ENCODE measurements at regions not wholly inside any gene's neighbourhood (a gene's known extent, or its start where the extent isn't known, plus 50 kb on each side); places are given as distances from the start of the nearest gene placed in this dataset.

DNA sequence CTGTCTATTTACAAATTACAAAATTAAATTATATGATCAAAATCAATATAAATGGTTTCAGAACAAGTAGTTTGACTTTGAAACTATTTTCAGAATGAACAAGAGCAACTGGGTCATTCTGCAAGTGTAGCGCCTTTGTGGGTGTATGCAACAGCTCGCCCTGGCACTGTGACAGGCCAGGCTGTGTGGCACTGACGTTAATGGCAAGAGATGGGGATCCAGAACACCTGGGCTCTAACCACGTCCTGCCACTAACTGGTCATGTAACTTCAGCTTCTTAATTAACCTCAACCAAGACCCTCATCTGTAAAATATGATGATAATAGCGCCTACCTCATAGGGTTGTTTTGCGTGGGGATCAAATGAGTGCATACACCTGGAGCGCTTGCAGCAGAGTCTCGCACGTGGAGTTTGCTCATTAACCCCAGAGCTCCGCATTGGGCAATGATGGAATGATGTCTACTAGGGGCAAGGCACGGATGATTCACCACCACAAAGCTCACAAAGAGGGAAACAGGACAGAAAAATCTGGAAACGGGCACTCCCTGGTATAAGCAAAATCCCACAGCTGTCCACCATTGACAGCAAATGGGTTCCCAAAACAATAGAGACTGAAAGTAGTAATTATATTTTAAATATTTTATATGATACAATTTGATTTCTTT, 639.4 kb downstream of the SEMA5A start:
- Histone ChIP-seq H3K9me2 (ENCODE audit: insufficient read depth, low read length) (no peaks in the 10 kb centered on the region), H3K79me2 (ENCODE audit: insufficient read depth, low read depth, low read length) (no peaks in the 10 kb centered on the region), H2AFZ (ENCODE audit: low read length) (no peak overlapping the region), H3K36me3 (ENCODE audit: insufficient read depth, low read length) (no peaks in the 10 kb centered on the region), H3K4me1 (ENCODE audit: insufficient read depth, low read length, poor library complexity, severe bottlenecking) (no peaks in the 10 kb centered on the region), H3K27ac (ENCODE audit: low read depth, low read length, poor library complexity, severe bottlenecking) (no peak overlapping the region), H4K20me1 (ENCODE audit: insufficient read depth, low read length) (no peaks in the 10 kb centered on the region), H3K4me3 (ENCODE audit: low read depth, low read length, poor library complexity, severe bottlenecking) (no peak overlapping the region), H3K4me2 (ENCODE audit: low read length) (no peak overlapping the region), H3K9me3 (ENCODE audit: low read length) (no peaks in the 10 kb centered on the region)
- no TSS peak for BruUV-seq (replicated peaks)
- DNase-seq (ENCODE audit: low spot score): no peak
- ChIA-PET POLR2A (no interaction called here), CTCF (ENCODE audit: unreplicated experiment) (no interaction called here)
- TF ChIP-seq, protein P1, sequence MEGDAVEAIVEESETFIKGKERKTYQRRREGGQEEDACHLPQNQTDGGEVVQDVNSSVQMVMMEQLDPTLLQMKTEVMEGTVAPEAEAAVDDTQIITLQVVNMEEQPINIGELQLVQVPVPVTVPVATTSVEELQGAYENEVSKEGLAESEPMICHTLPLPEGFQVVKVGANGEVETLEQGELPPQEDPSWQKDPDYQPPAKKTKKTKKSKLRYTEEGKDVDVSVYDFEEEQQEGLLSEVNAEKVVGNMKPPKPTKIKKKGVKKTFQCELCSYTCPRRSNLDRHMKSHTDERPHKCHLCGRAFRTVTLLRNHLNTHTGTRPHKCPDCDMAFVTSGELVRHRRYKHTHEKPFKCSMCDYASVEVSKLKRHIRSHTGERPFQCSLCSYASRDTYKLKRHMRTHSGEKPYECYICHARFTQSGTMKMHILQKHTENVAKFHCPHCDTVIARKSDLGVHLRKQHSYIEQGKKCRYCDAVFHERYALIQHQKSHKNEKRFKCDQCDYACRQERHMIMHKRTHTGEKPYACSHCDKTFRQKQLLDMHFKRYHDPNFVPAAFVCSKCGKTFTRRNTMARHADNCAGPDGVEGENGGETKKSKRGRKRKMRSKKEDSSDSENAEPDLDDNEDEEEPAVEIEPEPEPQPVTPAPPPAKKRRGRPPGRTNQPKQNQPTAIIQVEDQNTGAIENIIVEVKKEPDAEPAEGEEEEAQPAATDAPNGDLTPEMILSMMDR (conservative IDR thresholded peaks at IDR 0.05; ENCODE audit: low read length): no peak
- TF ChIP-seq EZH2phosphoT487 (IDR thresholded peaks at IDR 0.05; ENCODE audit: borderline replicate concordance, low read depth, low read length): no peak
- intact Hi-C loops (cut with micrococcal nuclease; ENCODE audit: unreplicated experiment): no loop called here

DNA sequence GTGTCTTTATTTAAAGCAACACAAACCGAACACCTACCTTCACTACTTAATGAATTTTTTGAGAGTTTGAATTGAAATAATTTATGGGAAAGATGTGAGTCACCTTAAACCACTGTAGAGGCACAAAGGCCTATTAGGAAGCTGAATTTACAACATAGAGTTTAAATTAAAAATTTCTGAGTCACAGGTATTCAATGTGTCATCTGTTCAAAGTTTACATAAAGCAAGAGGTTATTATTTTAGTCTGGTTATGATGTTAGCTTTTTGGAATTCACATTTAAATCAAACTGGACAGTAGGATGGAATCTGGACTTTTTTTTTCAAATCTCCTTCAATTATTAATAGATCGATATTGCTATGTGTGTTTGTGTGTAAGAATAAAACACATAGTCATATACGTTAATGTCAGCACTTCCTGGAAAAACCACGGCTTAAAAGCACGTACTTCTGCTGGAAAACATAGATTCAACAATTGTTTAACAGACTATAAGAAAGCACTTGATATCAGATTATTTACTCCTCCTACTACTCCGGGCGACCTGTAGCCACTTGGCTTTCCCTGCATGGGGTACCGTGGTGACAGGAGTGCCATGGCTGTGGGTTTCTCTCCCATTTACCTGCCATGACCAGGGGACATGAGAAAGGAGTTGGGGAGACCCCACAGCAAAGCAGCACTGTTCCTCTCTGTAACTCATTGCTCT, 638.6 kb downstream of the SEMA5A start:
- H2AFZ ChIP-seq (ENCODE audit: low read length): no peak overlapping the region
- TF ChIP-seq, protein P1 (conservative IDR thresholded peaks at IDR 0.05; ENCODE audit: low read length): no peak
- TF ChIP-seq EZH2phosphoT487 (IDR thresholded peaks at IDR 0.05; ENCODE audit: borderline replicate concordance, low read depth, low read length): no peak
- H3K79me2 ChIP-seq (ENCODE audit: insufficient read depth, low read depth, low read length): no peaks in the 10 kb centered on the region
- no peak overlapping the region for H3K4me3 ChIP-seq (ENCODE audit: low read depth, low read length, poor library complexity, severe bottlenecking)
- H3K9me3 ChIP-seq (ENCODE audit: low read length): no peaks in the 10 kb centered on the region
- H3K27ac ChIP-seq (ENCODE audit: low read depth, low read length, poor library complexity, severe bottlenecking): no peak overlapping the region
- CTCF ChIA-PET (ENCODE audit: unreplicated experiment): interaction anchor here (0.6 kb wide), 1 partner anchor 17 kb away, joined by 3 read pairs; no protein-coding TSS in a partner anchor
- no peak for DNase-seq (ENCODE audit: low spot score)
- H3K36me3 ChIP-seq (ENCODE audit: insufficient read depth, low read length): no peaks in the 10 kb centered on the region
- no peak overlapping the region for H3K4me2 ChIP-seq (ENCODE audit: low read length)
- no peaks in the 10 kb centered on the region for H3K4me1 ChIP-seq (ENCODE audit: insufficient read depth, low read length, poor library complexity, severe bottlenecking)
- H3K9me2 ChIP-seq (ENCODE audit: insufficient read depth, low read length): no peaks in the 10 kb centered on the region
- POLR2A ChIA-PET: no interaction called here
- H4K20me1 ChIP-seq (ENCODE audit: insufficient read depth, low read length): no peaks in the 10 kb centered on the region
- BruUV-seq (replicated peaks): no TSS peak
- intact Hi-C loops (cut with micrococcal nuclease; ENCODE audit: unreplicated experiment): no loop called here
